Immature natural killer cell (primary cell): ENCODE measurements at regions not wholly inside any gene's neighbourhood (a gene's known extent, or its start where the extent isn't known, plus 50 kb on each side); places are given as distances from the start of the nearest gene placed in this dataset.

Experiments used
- DNase-seq, 3 donors: peaks; one replicate each; pipeline ENCODE4 v3.0.0; 2022; ENCODE audit warnings: mixed read lengths in 1 of 3
- H3K27ac Mint-ChIP-seq, 6 donors: one replicate each; pipeline ENCODE4 v1.8.0; 2020; ENCODE audit warnings: mixed read lengths in 6 of 6, mild to moderate bottlenecking in 5 of 6, inconsistent platforms in 4 of 6, moderate library complexity in 3 of 6
- H3K27me3 Mint-ChIP-seq, 3 donors: one replicate each; pipeline ENCODE4 v1.8.0; 2020 to 2021; ENCODE audit warnings: low read depth in 3 of 3, mild to moderate bottlenecking in 3 of 3, mixed read lengths in 3 of 3, moderate library complexity in 3 of 3, inconsistent platforms in 1 of 3
- H3K36me3 Mint-ChIP-seq, 3 donors: one replicate each; pipeline ENCODE4 v1.8.0; 2020; ENCODE audit warnings: mixed read lengths in 3 of 3, inconsistent platforms in 2 of 3, mild to moderate bottlenecking in 2 of 3
- H3K4me1 Mint-ChIP-seq, 2 donors: one replicate each; pipeline ENCODE4 v1.8.0; 2020; ENCODE audit warnings: inconsistent platforms in 2 of 2, mild to moderate bottlenecking in 2 of 2, mixed read lengths in 2 of 2, moderate library complexity in 1 of 2
- H3K4me3 Mint-ChIP-seq, 5 donors: one replicate each; pipeline ENCODE4 v1.8.0; 2020; ENCODE audit warnings: mild to moderate bottlenecking in 5 of 5, mixed read lengths in 5 of 5, inconsistent platforms in 3 of 5, moderate library complexity in 3 of 5
- H3K9me3 Mint-ChIP-seq, 6 donors: one replicate each; pipeline ENCODE4 v1.8.0; 2020; ENCODE audit warnings: mild to moderate bottlenecking in 6 of 6, mixed read lengths in 6 of 6, inconsistent platforms in 4 of 6, moderate library complexity in 3 of 6

GRCh38 chr1:241413386-241413785 is 56.4 kb upstream of the RGS7 start:
- H3K27me3 Mint-ChIP-seq: peaks cover 0 to 3% (median 0%) of the 10 kb centered on the region in 3 donors
- no peak overlapping the region for H3K27ac Mint-ChIP-seq
- no peaks in the 10 kb centered on the region for H3K36me3 Mint-ChIP-seq
- H3K4me1 Mint-ChIP-seq: no peaks in the 10 kb centered on the region
- DNase-seq: no peak
- peaks cover 0 to 2% (median 0%) of the 10 kb centered on the region in 6 donors for H3K9me3 Mint-ChIP-seq
- H3K4me3 Mint-ChIP-seq: no peak overlapping the region

- H3K27ac Mint-ChIP-seq: no peak overlapping the region
- no peaks in the 10 kb centered on the region for H3K4me1 Mint-ChIP-seq
- no peak overlapping the region for H3K4me3 Mint-ChIP-seq
- peaks cover 0 to 1% (median 0%) of the 10 kb centered on the region in 3 donors for H3K27me3 Mint-ChIP-seq
- peaks cover 0 to 2% (median 0%) of the 10 kb centered on the region in 6 donors for H3K9me3 Mint-ChIP-seq
- no peak for DNase-seq
- no peaks in the 10 kb centered on the region for H3K36me3 Mint-ChIP-seq
Observed at GRCh38 chr1:241412646-241413045, 55.6 kb upstream of the RGS7 start.

GRCh38 chr1:241411776-241412338 is 54.9 kb upstream of the RGS7 start:
- Mint-ChIP-seq H3K4me1 (no peaks in the 10 kb centered on the region), H3K36me3 (no peaks in the 10 kb centered on the region), H3K4me3 (no peak overlapping the region), H3K27me3 (peaks cover 0 to 1% (median 0%) of the 10 kb centered on the region in 3 donors), H3K27ac (no peak overlapping the region), H3K9me3 (peaks cover 0 to 2% (median 0%) of the 10 kb centered on the region in 6 donors)
- no peak for DNase-seq

GRCh38 chr1:241411056-241411775 is 54.2 kb upstream of the RGS7 start:
- Mint-ChIP-seq H3K9me3 (peaks cover 0 to 2% (median 0%) of the 10 kb centered on the region in 6 donors), H3K4me1 (no peaks in the 10 kb centered on the region), H3K27ac (no peak overlapping the region), H3K36me3 (no peaks in the 10 kb centered on the region), H3K4me3 (no peak overlapping the region), H3K27me3 (peaks cover 0 to 1% (median 0%) of the 10 kb centered on the region in 3 donors)
- DNase-seq: no peak

- peaks cover 0 to 1% (median 0%) of the 10 kb centered on the region in 3 donors for H3K27me3 Mint-ChIP-seq
- no peaks in the 10 kb centered on the region for H3K4me1 Mint-ChIP-seq
- H3K36me3 Mint-ChIP-seq: no peaks in the 10 kb centered on the region
- no peak for DNase-seq
- no peak overlapping the region for H3K27ac Mint-ChIP-seq
- no peak overlapping the region for H3K4me3 Mint-ChIP-seq
- peaks cover 0 to 5% (median 2%) of the 10 kb centered on the region in 6 donors for H3K9me3 Mint-ChIP-seq
Observed at GRCh38 chr1:241408170-241408569, 51.2 kb upstream of the RGS7 start.
